ENCODE measurements at regions not wholly inside any gene's neighbourhood (a gene's known extent, or its start where the extent isn't known, plus 50 kb on each side); places are given as distances from the start of the nearest gene placed in this dataset.

DNA sequence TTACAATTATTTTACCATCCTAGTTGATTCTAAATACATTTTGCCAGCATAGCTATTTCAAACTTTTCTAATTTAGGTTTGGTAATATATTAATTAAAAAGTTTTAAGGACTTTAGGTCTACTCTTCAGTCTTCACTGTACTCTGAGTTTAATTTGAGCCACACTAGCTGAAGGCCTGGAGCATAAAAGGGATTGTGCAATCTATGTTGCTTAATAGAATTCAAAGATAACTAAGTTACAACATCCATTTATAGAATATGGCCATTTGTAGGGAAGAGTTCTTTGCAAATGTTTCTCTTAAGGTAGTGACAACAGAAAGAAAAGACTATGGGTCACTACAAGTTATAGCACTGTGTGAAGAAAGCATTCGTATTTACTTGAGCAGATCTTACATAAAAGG is 702.2 kb upstream of the NRXN1 start:
- TF ChIP-seq EZH2 (IDR thresholded peaks at IDR 0.05; ENCODE audit: borderline replicate concordance, low read depth, low read length, poor library complexity, severe bottlenecking): no peak
- TF ChIP-seq, protein P1, sequence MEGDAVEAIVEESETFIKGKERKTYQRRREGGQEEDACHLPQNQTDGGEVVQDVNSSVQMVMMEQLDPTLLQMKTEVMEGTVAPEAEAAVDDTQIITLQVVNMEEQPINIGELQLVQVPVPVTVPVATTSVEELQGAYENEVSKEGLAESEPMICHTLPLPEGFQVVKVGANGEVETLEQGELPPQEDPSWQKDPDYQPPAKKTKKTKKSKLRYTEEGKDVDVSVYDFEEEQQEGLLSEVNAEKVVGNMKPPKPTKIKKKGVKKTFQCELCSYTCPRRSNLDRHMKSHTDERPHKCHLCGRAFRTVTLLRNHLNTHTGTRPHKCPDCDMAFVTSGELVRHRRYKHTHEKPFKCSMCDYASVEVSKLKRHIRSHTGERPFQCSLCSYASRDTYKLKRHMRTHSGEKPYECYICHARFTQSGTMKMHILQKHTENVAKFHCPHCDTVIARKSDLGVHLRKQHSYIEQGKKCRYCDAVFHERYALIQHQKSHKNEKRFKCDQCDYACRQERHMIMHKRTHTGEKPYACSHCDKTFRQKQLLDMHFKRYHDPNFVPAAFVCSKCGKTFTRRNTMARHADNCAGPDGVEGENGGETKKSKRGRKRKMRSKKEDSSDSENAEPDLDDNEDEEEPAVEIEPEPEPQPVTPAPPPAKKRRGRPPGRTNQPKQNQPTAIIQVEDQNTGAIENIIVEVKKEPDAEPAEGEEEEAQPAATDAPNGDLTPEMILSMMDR (conservative IDR thresholded peaks at IDR 0.05; ENCODE audit: low read depth, low read length): no peak
- H3K36me3 ChIP-seq (ENCODE audit: insufficient read depth, low read length, poor library complexity, severe bottlenecking): no peaks in the 10 kb centered on the region
- no peaks in the 10 kb centered on the region for H3K4me1 ChIP-seq (ENCODE audit: insufficient read depth, low read length, poor library complexity, severe bottlenecking)
- intact Hi-C loops (cut with micrococcal nuclease; ENCODE audit: unreplicated experiment): no loop called here
- H3K27ac ChIP-seq (ENCODE audit: low read depth, low read length, poor library complexity, severe bottlenecking): no peak overlapping the region
- ChIA-PET CTCF (no interaction called here), POLR2A (ENCODE audit: low non-redundant PET) (no interaction called here)
- BruUV-seq (replicated peaks): no TSS peak
- H3K4me3 ChIP-seq (ENCODE audit: low read depth, low read length, poor library complexity, severe bottlenecking): no peak overlapping the region
- H3K9me3 ChIP-seq (ENCODE audit: low read depth, low read length, poor library complexity, severe bottlenecking): no peaks in the 10 kb centered on the region
- DNase-seq (ENCODE audit: low spot score): no peak
- H3K27me3 ChIP-seq (replicated peaks; ENCODE audit: insufficient read depth, low read depth, low read length, poor library complexity): no peaks in the 10 kb centered on the region

DNA sequence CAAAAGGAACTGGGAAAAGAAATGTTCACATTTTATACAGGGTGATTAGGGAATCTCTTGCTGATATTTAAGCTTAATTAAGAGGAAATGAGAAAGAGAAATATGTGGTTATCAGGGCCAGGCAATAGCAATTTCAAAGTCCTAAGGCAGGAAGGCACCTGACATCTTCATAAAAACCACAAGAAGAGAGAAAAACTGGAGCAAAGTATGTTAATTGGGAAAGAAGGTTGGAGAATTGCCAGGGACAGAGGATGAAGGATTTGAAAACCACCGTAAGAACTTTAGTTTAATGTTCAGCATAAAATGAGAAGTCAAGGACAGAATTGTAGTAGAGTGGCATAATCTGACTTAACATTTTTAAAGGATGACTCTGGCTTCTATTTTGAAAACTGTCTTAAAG is 691.8 kb upstream of the NRXN1 start:
- TF ChIP-seq EZH2 (IDR thresholded peaks at IDR 0.05; ENCODE audit: borderline replicate concordance, low read depth, low read length, poor library complexity, severe bottlenecking): no peak
- TF ChIP-seq, protein P1 (conservative IDR thresholded peaks at IDR 0.05; ENCODE audit: low read depth, low read length): no peak
- H3K4me3 ChIP-seq (ENCODE audit: low read depth, low read length, poor library complexity, severe bottlenecking): no peak overlapping the region
- no TSS peak for BruUV-seq (replicated peaks)
- no peak overlapping the region for H3K27ac ChIP-seq (ENCODE audit: low read depth, low read length, poor library complexity, severe bottlenecking)
- POLR2A ChIA-PET (ENCODE audit: low non-redundant PET): no interaction called here
- no peaks in the 10 kb centered on the region for H3K36me3 ChIP-seq (ENCODE audit: insufficient read depth, low read length, poor library complexity, severe bottlenecking)
- CTCF ChIA-PET: no interaction called here
- intact Hi-C loops (cut with micrococcal nuclease; ENCODE audit: unreplicated experiment): no loop called here
- no peak for DNase-seq (ENCODE audit: low spot score)
- H3K9me3 ChIP-seq (ENCODE audit: low read depth, low read length, poor library complexity, severe bottlenecking): no peaks in the 10 kb centered on the region
- no peaks in the 10 kb centered on the region for H3K27me3 ChIP-seq (replicated peaks; ENCODE audit: insufficient read depth, low read depth, low read length, poor library complexity)
- no peaks in the 10 kb centered on the region for H3K4me1 ChIP-seq (ENCODE audit: insufficient read depth, low read length, poor library complexity, severe bottlenecking)

DNA sequence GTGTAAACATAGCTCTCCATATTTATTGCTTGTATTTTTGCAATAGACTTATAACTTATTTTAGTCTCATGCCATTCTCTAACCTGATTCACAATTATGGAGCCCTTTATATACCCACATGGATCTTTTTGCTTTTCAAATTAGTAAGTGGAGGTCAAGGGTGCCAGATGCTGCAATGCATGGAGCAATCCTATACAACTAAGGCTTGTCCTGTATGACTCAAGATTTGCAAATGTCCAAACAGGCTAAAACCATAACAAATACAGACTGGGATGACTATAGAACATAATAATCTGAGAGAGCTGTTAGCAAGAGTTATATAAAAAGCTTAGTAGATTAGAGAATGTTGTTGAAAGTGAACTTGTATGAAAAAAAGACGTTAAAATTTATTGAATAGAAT is 690.4 kb upstream of the NRXN1 start:
- intact Hi-C loops (cut with micrococcal nuclease; ENCODE audit: unreplicated experiment): no loop called here
- BruUV-seq (replicated peaks): no TSS peak
- CTCF ChIA-PET: no interaction called here
- TF ChIP-seq, protein P1 (conservative IDR thresholded peaks at IDR 0.05; ENCODE audit: low read depth, low read length): no peak
- no peak for TF ChIP-seq EZH2 (IDR thresholded peaks at IDR 0.05; ENCODE audit: borderline replicate concordance, low read depth, low read length, poor library complexity, severe bottlenecking)
- no peaks in the 10 kb centered on the region for H3K4me1 ChIP-seq (ENCODE audit: insufficient read depth, low read length, poor library complexity, severe bottlenecking)
- no peak overlapping the region for H3K4me3 ChIP-seq (ENCODE audit: low read depth, low read length, poor library complexity, severe bottlenecking)
- POLR2A ChIA-PET (ENCODE audit: low non-redundant PET): no interaction called here
- no peaks in the 10 kb centered on the region for H3K36me3 ChIP-seq (ENCODE audit: insufficient read depth, low read length, poor library complexity, severe bottlenecking)
- H3K27ac ChIP-seq (ENCODE audit: low read depth, low read length, poor library complexity, severe bottlenecking): no peak overlapping the region
- no peak for DNase-seq (ENCODE audit: low spot score)
- no peaks in the 10 kb centered on the region for H3K9me3 ChIP-seq (ENCODE audit: low read depth, low read length, poor library complexity, severe bottlenecking)
- no peaks in the 10 kb centered on the region for H3K27me3 ChIP-seq (replicated peaks; ENCODE audit: insufficient read depth, low read depth, low read length, poor library complexity)
